ENCODE measurements at regions not wholly inside any gene's neighbourhood (a gene's known extent, or its start where the extent isn't known, plus 50 kb on each side); places are given as distances from the start of the nearest gene placed in this dataset.

DNA sequence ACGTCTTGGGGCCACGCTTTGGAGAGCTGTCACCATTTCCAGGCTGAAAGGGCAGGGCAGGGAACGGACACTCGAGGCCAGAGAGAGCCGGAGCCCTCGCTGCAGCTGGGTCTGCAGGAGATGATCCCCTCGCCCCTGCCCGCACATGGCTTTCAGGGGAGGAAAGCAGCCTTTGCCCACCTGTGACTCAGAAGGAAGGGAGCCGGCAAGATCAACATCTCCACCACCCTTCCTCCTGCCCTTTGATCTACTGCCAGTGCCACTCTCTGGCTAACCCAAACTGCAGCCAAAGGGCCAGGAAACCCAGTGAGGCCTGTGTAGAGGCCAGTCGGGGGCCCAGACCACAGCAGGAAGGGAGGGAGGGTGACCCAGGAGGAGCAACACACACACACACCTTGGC lies 137.1 kb upstream of the ERCC6L2 start:
- TF ChIP-seq CTCF (IDR thresholded peaks at IDR 0.05): no peak
- TF ChIP-seq POLR2A (IDR thresholded peaks at IDR 0.05; ENCODE audit: low read depth): no peak
